ENCODE measurements at regions not wholly inside any gene's neighbourhood (a gene's known extent, or its start where the extent isn't known, plus 50 kb on each side); places are given as distances from the start of the nearest gene placed in this dataset.
"Not testable (repeated sequence)": the region's sequence is repeated elsewhere in the genome, so short reads cannot be mapped to it uniquely, and the experiment has no call there.

DNA sequence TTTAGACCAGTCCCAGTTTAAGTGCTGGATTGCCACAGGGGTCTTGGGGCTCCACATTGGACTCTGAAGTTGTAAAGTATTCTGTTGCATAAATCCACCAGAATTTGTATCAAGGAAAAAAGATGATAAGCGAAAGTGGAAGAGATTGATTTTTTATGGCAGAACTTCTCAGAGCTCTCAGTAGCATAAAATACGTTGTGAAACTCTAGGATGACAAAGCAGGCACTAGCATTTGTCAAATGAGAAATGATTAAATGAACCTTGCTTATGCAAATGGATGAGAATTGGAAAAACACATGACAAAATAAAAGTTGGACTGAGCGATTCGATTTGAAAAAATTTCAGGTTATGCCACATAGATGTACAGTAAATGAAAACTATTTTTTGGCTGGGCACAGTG, 253.8 kb upstream of the RAB4A start:
- H3K36me3 ChIP-seq (ENCODE audit: control insufficient read depth, insufficient read depth, low read length), result no peaks in the 10 kb centered on the region
- no peaks in the 10 kb centered on the region for H3K27me3 ChIP-seq (ENCODE audit: control insufficient read depth, insufficient read depth, low read length)
- no peak overlapping the region for H3K9ac ChIP-seq (ENCODE audit: low read length)
- peaks cover 8% of the 10 kb centered on the region; the same call in 1 of the 2 replicates for H3K4me1 ChIP-seq (ENCODE audit: control insufficient read depth, insufficient read depth, low read length)
- H3K4me3 ChIP-seq (ENCODE audit: low read depth, low read length), result no peak overlapping the region
- H3K9me3 ChIP-seq (ENCODE audit: control insufficient read depth, insufficient read depth, low read depth, low read length), result peaks cover 4% of the 10 kb centered on the region; the same call in 1 of the 2 replicates
- no peak overlapping the region for H3K27ac ChIP-seq (ENCODE audit: low read depth, low read length)

- peaks cover 8% of the 10 kb centered on the region; the same call in 1 of the 2 replicates for H3K4me1 ChIP-seq (ENCODE audit: control insufficient read depth, insufficient read depth, low read length)
- H3K27me3 ChIP-seq (ENCODE audit: control insufficient read depth, insufficient read depth, low read length), result no peaks in the 10 kb centered on the region
- no peaks in the 10 kb centered on the region for H3K36me3 ChIP-seq (ENCODE audit: control insufficient read depth, insufficient read depth, low read length)
- peaks cover 4% of the 10 kb centered on the region; the same call in 1 of the 2 replicates for H3K9me3 ChIP-seq (ENCODE audit: control insufficient read depth, insufficient read depth, low read depth, low read length)
- no peak overlapping the region for H3K27ac ChIP-seq (ENCODE audit: low read depth, low read length)
- no peak overlapping the region for H3K9ac ChIP-seq (ENCODE audit: low read length)
- H3K4me3 ChIP-seq (ENCODE audit: low read depth, low read length), result no peak overlapping the region
Measured at GRCh38 chr1:229018674-229019295, 252.1 kb upstream of the RAB4A start.

- Histone ChIP-seq H3K4me1 (ENCODE audit: control insufficient read depth, insufficient read depth, low read length) (peaks cover 8% of the 10 kb centered on the region; the same call in 1 of the 2 replicates), H3K27me3 (ENCODE audit: control insufficient read depth, insufficient read depth, low read length) (no peaks in the 10 kb centered on the region), H3K9ac (ENCODE audit: low read length) (no peak overlapping the region), H3K27ac (ENCODE audit: low read depth, low read length) (no peak overlapping the region), H3K4me3 (ENCODE audit: low read depth, low read length) (no peak overlapping the region), H3K9me3 (ENCODE audit: control insufficient read depth, insufficient read depth, low read depth, low read length) (peaks cover 4% of the 10 kb centered on the region; the same call in 1 of the 2 replicates), H3K36me3 (ENCODE audit: control insufficient read depth, insufficient read depth, low read length) (no peaks in the 10 kb centered on the region)
Measured at GRCh38 chr1:229019663-229020271, 251.1 kb upstream of the RAB4A start.

DNA sequence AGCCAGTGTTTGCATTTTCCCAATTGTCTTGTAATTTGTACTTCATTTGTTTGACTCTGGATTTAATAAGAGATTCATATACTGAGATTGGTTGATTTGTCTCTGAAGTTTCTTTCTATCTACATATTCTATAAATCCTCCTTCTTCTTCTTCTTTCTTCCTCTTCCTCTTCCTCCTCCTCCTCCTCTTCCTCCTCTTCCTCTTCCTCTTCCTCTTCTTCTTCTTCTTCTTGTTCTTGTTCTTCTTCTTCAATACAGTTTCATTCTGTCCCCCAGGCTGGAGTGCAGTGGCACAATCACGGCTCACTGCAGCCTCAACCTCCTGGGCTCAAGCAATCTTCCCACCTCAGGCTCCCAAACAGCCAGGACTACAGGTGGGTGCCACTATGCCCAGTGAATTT, 249.9 kb upstream of the RAB4A start:
- not testable (repeated sequence) for H3K27me3 ChIP-seq (ENCODE audit: control insufficient read depth, insufficient read depth, low read length); H3K27ac ChIP-seq (ENCODE audit: low read depth, low read length); H3K36me3 ChIP-seq (ENCODE audit: control insufficient read depth, insufficient read depth, low read length); H3K9ac ChIP-seq (ENCODE audit: low read length); H3K9me3 ChIP-seq (ENCODE audit: control insufficient read depth, insufficient read depth, low read depth, low read length); H3K4me3 ChIP-seq (ENCODE audit: low read depth, low read length)
- H3K4me1 ChIP-seq (ENCODE audit: control insufficient read depth, insufficient read depth, low read length), result peaks cover 16% of the 10 kb centered on the region

DNA sequence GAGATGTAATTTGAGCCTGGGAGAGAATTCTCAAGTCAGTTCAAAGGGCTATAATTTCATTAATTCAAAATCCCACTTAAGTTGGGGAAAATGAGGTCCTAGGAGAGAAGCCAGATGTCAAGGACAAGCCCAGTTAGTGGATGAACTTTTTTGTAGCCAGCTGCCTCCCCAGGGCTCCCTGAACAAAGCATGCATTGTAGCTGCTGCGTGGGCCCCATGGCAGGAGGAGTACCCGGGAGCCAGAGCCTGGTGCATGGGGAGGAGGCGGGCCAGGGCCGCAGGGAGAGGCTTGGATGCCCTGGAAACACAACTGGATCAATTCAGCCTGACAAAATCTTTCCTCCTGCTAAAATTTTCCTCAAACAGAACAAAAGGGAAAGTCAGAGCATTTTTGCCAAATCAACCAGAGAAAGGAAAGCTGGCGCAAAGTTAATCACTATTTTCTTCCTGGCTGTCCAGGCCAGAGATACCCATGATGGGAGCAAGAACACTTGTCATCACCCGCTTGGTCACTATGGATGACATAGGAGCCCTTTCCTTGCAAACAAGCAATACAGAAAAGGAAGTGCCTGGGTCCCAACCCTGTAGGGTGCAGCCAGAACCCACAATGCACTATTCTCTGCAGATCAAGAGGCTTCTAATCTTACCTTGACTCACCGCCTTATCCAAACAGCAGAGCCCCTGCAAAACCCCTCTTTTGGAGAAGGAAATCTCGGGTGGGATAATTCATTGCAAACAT, 248.1 kb upstream of the RAB4A start:
- no peaks in the 10 kb centered on the region for H3K36me3 ChIP-seq (ENCODE audit: control insufficient read depth, insufficient read depth, low read length)
- H3K27ac ChIP-seq (ENCODE audit: low read depth, low read length), result no peak overlapping the region
- peaks cover 4% of the 10 kb centered on the region; the same call in 1 of the 2 replicates for H3K9me3 ChIP-seq (ENCODE audit: control insufficient read depth, insufficient read depth, low read depth, low read length)
- H3K4me3 ChIP-seq (ENCODE audit: low read depth, low read length), result no peak overlapping the region
- no peak overlapping the region for H3K9ac ChIP-seq (ENCODE audit: low read length)
- peaks cover 29% of the 10 kb centered on the region for H3K4me1 ChIP-seq (ENCODE audit: control insufficient read depth, insufficient read depth, low read length)
- no peaks in the 10 kb centered on the region for H3K27me3 ChIP-seq (ENCODE audit: control insufficient read depth, insufficient read depth, low read length)

- H3K4me1 ChIP-seq (ENCODE audit: control insufficient read depth, insufficient read depth, low read length), result peaks cover 36% of the 10 kb centered on the region
- H3K27ac ChIP-seq (ENCODE audit: low read depth, low read length), result no peak overlapping the region
- H3K9ac ChIP-seq (ENCODE audit: low read length), result no peak overlapping the region
- H3K9me3 ChIP-seq (ENCODE audit: control insufficient read depth, insufficient read depth, low read depth, low read length), result peaks cover 3% of the 10 kb centered on the region; the same call in 1 of the 2 replicates
- no peaks in the 10 kb centered on the region for H3K36me3 ChIP-seq (ENCODE audit: control insufficient read depth, insufficient read depth, low read length)
- no peak overlapping the region for H3K4me3 ChIP-seq (ENCODE audit: low read depth, low read length)
- H3K27me3 ChIP-seq (ENCODE audit: control insufficient read depth, insufficient read depth, low read length), result no peaks in the 10 kb centered on the region
Measured at GRCh38 chr1:229023651-229024300, 247.1 kb upstream of the RAB4A start.

DNA sequence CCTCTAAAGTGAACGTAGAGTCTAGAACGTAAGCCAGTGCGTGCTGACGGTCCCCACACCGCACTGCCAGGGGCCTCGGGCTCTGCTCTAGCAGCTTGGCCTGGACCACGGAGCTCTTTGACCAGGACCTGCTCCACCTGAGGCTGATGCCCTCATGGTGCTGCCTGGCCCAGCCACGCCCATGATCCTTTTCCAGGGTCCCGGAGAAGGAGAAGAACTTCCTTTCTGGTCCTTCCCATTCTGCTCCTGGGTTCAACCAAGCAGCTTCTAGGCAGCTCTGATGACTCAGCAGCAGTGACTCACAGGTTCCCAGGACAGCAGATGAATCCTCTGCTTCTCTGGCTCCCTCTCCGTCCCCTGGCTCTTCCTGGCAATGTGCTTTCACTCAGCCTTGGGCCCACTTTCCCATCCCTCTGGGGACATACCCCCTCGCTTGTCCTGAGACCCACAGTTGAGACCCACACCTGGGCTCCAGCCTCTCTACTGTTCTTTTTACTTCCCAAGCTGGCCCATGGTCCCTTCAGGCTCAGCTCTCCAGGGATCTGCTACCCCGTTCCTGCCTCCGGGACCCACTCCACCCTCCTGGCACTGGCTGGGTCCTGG, 246.3 kb upstream of the RAB4A start:
- no peaks in the 10 kb centered on the region for H3K36me3 ChIP-seq (ENCODE audit: control insufficient read depth, insufficient read depth, low read length)
- H3K27me3 ChIP-seq (ENCODE audit: control insufficient read depth, insufficient read depth, low read length), result no peaks in the 10 kb centered on the region
- H3K4me1 ChIP-seq (ENCODE audit: control insufficient read depth, insufficient read depth, low read length), result peaks cover 42% of the 10 kb centered on the region
- no peak overlapping the region for H3K4me3 ChIP-seq (ENCODE audit: low read depth, low read length)
- no peak overlapping the region for H3K9ac ChIP-seq (ENCODE audit: low read length)
- H3K27ac ChIP-seq (ENCODE audit: low read depth, low read length), result no peak overlapping the region
- H3K9me3 ChIP-seq (ENCODE audit: control insufficient read depth, insufficient read depth, low read depth, low read length), result no peaks in the 10 kb centered on the region

GRCh38 chr1:229025576-229025975, 245.3 kb upstream of the RAB4A start:
- Histone ChIP-seq H3K27ac (ENCODE audit: low read depth, low read length) (no peak overlapping the region), H3K9ac (ENCODE audit: low read length) (no peak overlapping the region), H3K4me3 (ENCODE audit: low read depth, low read length) (no peak overlapping the region)

DNA sequence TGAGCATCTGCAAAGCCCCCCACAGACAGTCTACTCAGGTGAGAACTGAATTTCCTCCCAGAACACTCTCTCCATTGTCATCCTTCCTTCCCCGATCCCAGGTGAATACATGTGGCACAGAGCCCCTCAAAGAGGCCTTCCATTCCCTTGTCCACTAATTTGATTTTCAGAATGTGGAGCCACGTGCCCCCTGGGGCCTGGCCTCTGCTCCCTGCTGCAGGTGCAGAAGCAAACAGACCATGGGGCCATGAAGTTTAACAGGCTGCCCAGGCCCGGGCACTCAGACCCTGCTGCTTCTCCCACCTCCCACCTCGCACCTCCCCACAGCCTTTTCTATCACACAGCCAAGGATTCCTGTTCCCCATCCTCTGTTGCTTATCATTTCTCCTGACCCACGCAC, 243.8 kb upstream of the RAB4A start:
- Histone ChIP-seq H3K27ac (ENCODE audit: low read depth, low read length) (no peak overlapping the region), H3K9me3 (ENCODE audit: control insufficient read depth, insufficient read depth, low read depth, low read length) (no peaks in the 10 kb centered on the region), H3K4me3 (ENCODE audit: low read depth, low read length) (no peak overlapping the region), H3K4me1 (ENCODE audit: control insufficient read depth, insufficient read depth, low read length) (peaks cover 55% of the 10 kb centered on the region), H3K9ac (ENCODE audit: low read length) (no peak overlapping the region), H3K36me3 (ENCODE audit: control insufficient read depth, insufficient read depth, low read length) (no peaks in the 10 kb centered on the region), H3K27me3 (ENCODE audit: control insufficient read depth, insufficient read depth, low read length) (no peaks in the 10 kb centered on the region)

More at GRCh38 chr1:229025576-229025975, 245.3 kb upstream of the RAB4A start:
- Histone ChIP-seq H3K27me3 (ENCODE audit: control insufficient read depth, insufficient read depth, low read length) (no peaks in the 10 kb centered on the region), H3K36me3 (ENCODE audit: control insufficient read depth, insufficient read depth, low read length) (no peaks in the 10 kb centered on the region), H3K4me1 (ENCODE audit: control insufficient read depth, insufficient read depth, low read length) (peaks cover 46% of the 10 kb centered on the region), H3K9me3 (ENCODE audit: control insufficient read depth, insufficient read depth, low read depth, low read length) (no peaks in the 10 kb centered on the region)

- Histone ChIP-seq H3K27me3 (ENCODE audit: control insufficient read depth, insufficient read depth, low read length) (no peaks in the 10 kb centered on the region), H3K4me3 (ENCODE audit: low read depth, low read length) (no peak overlapping the region), H3K9ac (ENCODE audit: low read length) (no peak overlapping the region), H3K4me1 (ENCODE audit: control insufficient read depth, insufficient read depth, low read length) (peaks cover 61% of the 10 kb centered on the region), H3K36me3 (ENCODE audit: control insufficient read depth, insufficient read depth, low read length) (no peaks in the 10 kb centered on the region), H3K9me3 (ENCODE audit: control insufficient read depth, insufficient read depth, low read depth, low read length) (no peaks in the 10 kb centered on the region), H3K27ac (ENCODE audit: low read depth, low read length) (no peak overlapping the region)
Measured at GRCh38 chr1:229027622-229028182, 243.2 kb upstream of the RAB4A start.

Data from HUES6 (cell line).